ENCODE measurements at regions not wholly inside any gene's neighbourhood (a gene's known extent, or its start where the extent isn't known, plus 50 kb on each side); places are given as distances from the start of the nearest gene placed in this dataset.

GRCh38 chr15:55031727-55032126, 165.0 kb downstream of the RSL24D1 start:
- TF ChIP-seq, protein P1, sequence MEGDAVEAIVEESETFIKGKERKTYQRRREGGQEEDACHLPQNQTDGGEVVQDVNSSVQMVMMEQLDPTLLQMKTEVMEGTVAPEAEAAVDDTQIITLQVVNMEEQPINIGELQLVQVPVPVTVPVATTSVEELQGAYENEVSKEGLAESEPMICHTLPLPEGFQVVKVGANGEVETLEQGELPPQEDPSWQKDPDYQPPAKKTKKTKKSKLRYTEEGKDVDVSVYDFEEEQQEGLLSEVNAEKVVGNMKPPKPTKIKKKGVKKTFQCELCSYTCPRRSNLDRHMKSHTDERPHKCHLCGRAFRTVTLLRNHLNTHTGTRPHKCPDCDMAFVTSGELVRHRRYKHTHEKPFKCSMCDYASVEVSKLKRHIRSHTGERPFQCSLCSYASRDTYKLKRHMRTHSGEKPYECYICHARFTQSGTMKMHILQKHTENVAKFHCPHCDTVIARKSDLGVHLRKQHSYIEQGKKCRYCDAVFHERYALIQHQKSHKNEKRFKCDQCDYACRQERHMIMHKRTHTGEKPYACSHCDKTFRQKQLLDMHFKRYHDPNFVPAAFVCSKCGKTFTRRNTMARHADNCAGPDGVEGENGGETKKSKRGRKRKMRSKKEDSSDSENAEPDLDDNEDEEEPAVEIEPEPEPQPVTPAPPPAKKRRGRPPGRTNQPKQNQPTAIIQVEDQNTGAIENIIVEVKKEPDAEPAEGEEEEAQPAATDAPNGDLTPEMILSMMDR (IDR thresholded peaks at IDR 0.05), result no peak
- TF ChIP-seq EZH2 (IDR thresholded peaks at IDR 0.05), result no peak
